NB4 (cell line): ENCODE measurements at regions not wholly inside any gene's neighbourhood (a gene's known extent, or its start where the extent isn't known, plus 50 kb on each side); places are given as distances from the start of the nearest gene placed in this dataset.

Experiments
- POLR2A ChIP-seq: IDR thresholded peaks from 2 replicates; pipeline ENCODE4 v1.6.1; 2011; ENCODE audit warnings: mild to moderate bottlenecking; ENCODE audit not compliant: insufficient read length; ENCODE audit errors: extremely low read depth
- TF ChIP-seq, protein P1 (sequence below): IDR thresholded peaks from one replicate; pipeline ENCODE4 v1.5.1; 2012; ENCODE audit warnings: low read depth, low read length

DNA sequence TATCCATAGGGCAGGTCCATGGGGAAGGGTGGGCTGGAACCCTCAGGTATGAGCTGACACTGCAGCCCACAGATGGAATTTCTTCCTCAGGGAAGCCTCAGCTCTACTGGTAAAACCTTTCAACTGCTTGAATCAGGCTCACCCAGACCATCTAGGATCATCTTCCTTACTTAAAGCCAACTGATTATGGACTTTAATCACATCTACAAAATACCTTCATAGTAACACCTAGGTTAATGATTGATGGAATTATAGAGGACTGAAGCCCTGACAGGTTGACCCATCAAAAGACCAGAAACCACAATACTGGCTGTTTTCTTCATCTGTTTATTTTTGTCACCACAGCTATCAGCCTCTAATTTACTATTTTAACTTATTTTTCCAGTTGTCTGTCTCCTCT, 188.9 kb upstream of the BOD1L1 start:
- TF ChIP-seq, protein P1, sequence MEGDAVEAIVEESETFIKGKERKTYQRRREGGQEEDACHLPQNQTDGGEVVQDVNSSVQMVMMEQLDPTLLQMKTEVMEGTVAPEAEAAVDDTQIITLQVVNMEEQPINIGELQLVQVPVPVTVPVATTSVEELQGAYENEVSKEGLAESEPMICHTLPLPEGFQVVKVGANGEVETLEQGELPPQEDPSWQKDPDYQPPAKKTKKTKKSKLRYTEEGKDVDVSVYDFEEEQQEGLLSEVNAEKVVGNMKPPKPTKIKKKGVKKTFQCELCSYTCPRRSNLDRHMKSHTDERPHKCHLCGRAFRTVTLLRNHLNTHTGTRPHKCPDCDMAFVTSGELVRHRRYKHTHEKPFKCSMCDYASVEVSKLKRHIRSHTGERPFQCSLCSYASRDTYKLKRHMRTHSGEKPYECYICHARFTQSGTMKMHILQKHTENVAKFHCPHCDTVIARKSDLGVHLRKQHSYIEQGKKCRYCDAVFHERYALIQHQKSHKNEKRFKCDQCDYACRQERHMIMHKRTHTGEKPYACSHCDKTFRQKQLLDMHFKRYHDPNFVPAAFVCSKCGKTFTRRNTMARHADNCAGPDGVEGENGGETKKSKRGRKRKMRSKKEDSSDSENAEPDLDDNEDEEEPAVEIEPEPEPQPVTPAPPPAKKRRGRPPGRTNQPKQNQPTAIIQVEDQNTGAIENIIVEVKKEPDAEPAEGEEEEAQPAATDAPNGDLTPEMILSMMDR, result no peak
- TF ChIP-seq POLR2A, result no peak
